ENCODE measurements at regions not wholly inside any gene's neighbourhood (a gene's known extent, or its start where the extent isn't known, plus 50 kb on each side); places are given as distances from the start of the nearest gene placed in this dataset.
"Not testable (repeated sequence)": the region's sequence is repeated elsewhere in the genome, so short reads cannot be mapped to it uniquely, and the experiment has no call there.

DNA sequence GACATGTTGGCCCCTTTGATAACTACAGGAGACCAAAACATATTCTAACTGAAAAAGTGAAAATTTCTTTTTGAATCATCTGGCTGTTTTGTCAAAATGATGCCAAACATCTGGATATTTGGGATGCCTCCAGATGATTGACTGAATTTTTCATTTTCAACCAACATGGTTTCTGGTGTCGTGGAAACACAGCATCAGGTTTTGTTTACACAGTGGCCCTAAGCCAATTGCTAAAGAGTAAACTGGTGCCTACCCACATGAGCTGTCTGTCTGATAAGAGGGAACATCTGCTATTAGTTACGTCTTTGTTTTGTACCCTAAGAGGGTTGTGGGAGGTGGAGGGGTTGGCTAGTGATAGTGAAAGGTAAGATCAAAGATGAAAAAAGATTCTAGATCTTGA is 204.8 kb downstream of the KCNK2 start:
- no peak for DNase-seq
- H3K4me3 ChIP-seq, result no peak overlapping the region

DNA sequence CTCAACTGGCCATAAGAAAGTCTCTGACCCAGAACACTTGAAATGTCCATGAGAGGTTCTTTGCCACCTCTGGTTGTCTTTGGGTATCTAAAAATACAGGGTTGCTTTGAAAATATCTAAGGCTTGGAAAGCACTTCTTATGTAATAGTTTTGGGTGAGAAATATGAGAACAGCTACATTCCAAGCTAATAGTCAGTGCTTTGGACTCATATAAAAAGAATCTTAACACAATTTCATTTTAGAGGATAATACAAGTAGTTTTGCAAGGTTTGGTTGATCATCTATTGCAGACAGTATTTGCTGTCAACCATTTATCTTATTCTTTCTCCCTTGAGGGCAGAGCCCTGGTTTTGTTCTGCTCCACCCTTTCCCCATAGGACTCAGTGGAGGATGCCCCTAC is 207.5 kb downstream of the KCNK2 start:
- peaks cover 6% of the 10 kb centered on the region for H3K9me3 ChIP-seq
- no peaks in the 10 kb centered on the region for H3K27me3 ChIP-seq
- no peak overlapping the region for H3K4me3 ChIP-seq
- DNase-seq, result no peak
- H3K36me3 ChIP-seq, result no peaks in the 10 kb centered on the region; the same call in 1 of the 2 replicates

More for the DNA sequence above, 204.8 kb downstream of the KCNK2 start:
- Histone ChIP-seq H3K36me3 (no peaks in the 10 kb centered on the region), H3K27me3 (no peaks in the 10 kb centered on the region), H3K9me3 (no peaks in the 10 kb centered on the region)

DNA sequence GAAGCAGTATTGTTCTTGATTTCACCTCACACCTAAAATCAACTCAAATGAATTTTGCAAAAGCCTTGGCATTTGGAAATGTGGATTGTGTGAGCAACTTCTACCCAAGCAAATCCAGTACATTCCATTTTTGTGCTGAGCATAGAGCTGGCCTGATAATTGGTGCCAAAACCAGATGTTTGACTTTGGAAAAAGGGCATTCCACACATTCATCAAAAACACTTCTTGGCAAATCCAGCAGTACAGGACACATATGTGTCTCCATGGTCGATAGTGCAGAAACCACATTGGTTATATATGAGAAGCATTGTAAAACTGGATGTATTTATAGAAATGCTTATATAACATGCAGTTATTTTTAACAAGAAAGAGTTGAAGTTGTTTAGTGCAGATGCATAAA is 210.4 kb downstream of the KCNK2 start:
- Histone ChIP-seq H3K4me3 (no peak overlapping the region), H3K36me3 (no peaks in the 10 kb centered on the region; the same call in 1 of the 2 replicates), H3K27me3 (no peaks in the 10 kb centered on the region), H3K9me3 (peaks cover 8% of the 10 kb centered on the region)
- DNase-seq, result no peak

DNA sequence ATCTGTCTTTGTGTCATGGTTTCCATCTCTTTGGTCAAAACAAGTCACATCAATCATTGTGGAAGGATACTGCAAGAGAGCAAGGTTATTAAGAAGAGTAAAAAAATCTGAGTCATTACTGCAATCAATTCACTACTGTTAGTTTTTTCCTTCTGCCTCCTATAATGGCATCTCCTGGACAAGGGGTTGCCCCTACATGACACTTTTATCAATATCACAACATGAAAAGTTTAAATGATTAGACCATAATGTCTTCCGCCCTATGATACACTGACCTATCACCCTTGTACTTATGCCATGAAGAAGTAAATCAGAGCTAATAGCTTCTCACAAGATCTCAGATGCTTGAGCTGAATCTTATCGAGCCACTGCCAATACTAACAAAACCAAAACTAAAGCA is 223.9 kb downstream of the KCNK2 start:
- no peak for DNase-seq
- no peaks in the 10 kb centered on the region for H3K27me3 ChIP-seq
- H3K9me3 ChIP-seq, result no peaks in the 10 kb centered on the region
- H3K4me3 ChIP-seq, result no peak overlapping the region
- no peaks in the 10 kb centered on the region for H3K36me3 ChIP-seq

DNA sequence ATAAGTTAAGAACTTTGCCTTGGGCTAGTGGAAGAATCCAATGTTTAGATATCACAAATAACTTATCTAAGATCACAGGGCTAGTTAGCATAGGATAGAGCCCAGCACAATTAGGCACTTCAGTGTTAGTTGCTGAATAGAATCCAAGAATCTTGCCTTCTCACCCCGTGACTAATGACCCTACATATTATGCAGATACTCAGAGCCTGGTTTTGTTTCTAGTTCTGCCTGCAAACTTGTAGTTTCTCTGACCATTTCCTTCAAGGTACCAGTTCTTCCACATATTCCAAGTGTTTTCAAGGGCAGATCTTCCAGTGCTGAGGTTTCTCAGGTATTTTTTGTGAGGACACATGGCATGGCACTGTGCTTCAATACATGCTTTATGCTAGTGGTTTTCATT is 239.3 kb downstream of the KCNK2 start:
- H3K4me3 ChIP-seq, result no peak overlapping the region
- H3K9me3 ChIP-seq, result peaks cover 5% of the 10 kb centered on the region
- no peak for DNase-seq
- H3K27me3 ChIP-seq, result no peaks in the 10 kb centered on the region
- no peaks in the 10 kb centered on the region for H3K36me3 ChIP-seq

DNA sequence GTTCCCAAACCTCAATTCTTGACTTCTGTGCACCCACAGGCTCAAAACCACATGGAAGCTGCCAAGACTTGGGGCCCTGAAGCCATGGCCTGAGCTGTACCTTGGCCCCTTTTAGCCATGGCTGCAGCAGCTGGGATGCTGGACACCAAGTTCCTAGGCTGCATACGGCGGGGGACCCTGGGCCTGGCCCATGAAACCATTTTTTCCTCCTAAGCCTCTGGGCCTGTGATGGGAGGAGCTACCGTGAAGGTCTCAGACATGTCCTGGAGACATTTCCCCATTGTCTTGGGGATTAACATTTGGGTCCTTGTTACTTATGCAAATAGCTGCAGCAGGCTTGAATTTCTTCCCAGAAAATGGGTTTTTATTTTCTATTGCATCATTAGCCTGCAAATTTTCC is 241.5 kb downstream of the KCNK2 start:
- not testable (repeated sequence) for H3K9me3 ChIP-seq, H3K36me3 ChIP-seq, DNase-seq, H3K4me3 ChIP-seq, H3K27me3 ChIP-seq

DNA sequence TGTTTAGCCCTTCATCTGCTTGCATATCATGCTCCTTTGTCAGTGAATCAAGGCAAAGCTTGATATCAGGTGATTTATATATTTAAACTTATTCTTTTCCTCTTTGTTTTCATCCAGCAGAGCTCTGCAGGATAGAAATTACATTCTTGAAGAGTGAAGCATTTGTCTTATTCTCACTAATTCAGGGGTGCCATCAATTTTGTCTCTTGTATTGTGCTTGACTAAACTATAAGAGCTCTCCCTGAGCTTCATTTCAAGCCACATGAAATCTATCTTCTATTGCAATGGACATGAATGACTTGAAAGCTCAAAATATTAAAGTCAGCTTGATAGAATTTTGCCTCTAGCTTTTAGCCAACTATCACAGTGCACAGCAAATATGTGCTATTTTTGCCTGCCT is 236.7 kb upstream of the KCTD3 start:
- Histone ChIP-seq H3K36me3 (no peaks in the 10 kb centered on the region), H3K27me3 (no peaks in the 10 kb centered on the region), H3K9me3 (no peaks in the 10 kb centered on the region), H3K4me3 (no peak overlapping the region)
- no peak for DNase-seq

DNA sequence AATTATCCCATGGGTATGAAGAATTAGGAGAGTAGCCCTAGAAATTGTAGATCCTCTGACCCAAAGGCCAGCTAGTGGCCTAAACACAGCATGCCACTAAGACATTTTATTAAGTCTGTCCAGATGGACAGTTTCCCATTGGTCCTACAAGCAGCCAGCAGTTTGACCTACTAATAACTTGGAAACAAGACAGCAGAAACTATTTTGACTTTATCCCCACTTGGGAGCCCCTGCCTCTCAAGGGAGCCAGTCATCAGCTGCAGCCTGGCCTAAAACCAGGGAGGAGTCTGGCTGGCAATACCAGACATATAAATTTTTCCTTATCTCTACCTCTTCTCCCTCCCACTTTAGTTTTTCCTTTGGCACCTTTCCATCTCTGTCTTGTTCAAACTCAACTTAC is 222.6 kb upstream of the KCTD3 start:
- Histone ChIP-seq H3K27me3 (no peaks in the 10 kb centered on the region), H3K36me3 (no peaks in the 10 kb centered on the region), H3K9me3 (no peaks in the 10 kb centered on the region), H3K4me3 (no peak overlapping the region)
- no peak for DNase-seq

DNA sequence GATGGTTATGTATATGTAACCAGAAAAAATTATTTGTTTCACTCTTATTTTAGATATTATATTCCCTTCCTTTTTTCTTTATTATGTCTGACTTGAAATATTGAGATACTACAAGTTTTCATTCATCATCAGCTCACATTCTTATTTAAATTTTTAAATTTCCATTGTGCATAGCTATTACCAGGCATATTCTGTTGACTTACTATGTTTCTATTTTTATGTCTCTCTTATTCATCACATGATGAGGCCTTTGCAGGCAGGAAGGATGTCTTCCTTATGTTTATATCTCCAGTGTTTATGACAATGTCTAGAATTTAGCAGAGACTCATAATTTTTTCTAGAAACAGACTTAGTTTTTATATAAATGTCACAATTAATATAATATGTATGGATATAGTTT is 221.9 kb upstream of the KCTD3 start:
- H3K27me3 ChIP-seq, result no peaks in the 10 kb centered on the region
- no peak overlapping the region for H3K4me3 ChIP-seq
- H3K36me3 ChIP-seq, result no peaks in the 10 kb centered on the region
- no peaks in the 10 kb centered on the region for H3K9me3 ChIP-seq
- no peak for DNase-seq

DNA sequence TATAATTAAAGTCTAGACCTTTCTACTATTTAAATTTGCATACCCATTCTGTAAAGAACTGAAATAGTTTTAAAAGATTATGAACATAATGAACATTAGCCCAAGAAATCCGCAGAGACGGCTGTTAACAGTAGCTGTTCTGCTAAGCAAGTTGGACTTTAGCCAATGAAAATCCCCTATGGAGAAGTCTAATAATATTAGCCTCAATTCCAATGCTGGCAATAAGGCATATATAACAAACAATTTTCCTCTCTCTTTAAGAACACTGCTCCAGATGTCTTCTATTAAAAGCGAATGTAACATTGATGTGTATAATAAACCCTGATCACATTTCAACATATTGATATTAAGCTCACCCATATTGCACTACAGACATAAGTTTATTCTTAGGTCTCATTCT is 221.3 kb upstream of the KCTD3 start:
- no peaks in the 10 kb centered on the region for H3K9me3 ChIP-seq
- no peaks in the 10 kb centered on the region for H3K36me3 ChIP-seq
- no peaks in the 10 kb centered on the region for H3K27me3 ChIP-seq
- no peak for DNase-seq
- no peak overlapping the region for H3K4me3 ChIP-seq

DNA sequence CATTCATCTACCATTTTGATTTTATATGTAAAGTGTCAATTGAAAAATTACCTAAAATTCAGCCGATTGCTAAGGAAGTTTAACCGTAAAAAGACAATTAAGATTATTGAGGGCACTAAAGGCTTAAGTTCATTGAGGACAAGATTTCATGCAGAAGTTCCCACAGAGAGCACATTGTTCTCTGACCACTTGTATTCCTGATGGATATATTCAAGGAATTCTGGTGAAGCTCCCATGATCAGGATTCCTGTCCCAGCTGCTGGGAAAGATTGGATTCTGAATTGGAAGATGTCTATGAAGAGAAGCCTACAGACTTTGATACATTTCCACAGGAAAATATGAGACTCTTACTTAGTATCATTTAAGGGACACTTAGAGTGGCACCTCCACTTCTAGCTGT is 209.2 kb upstream of the KCTD3 start:
- Histone ChIP-seq H3K36me3 (no peaks in the 10 kb centered on the region), H3K4me3 (no peak overlapping the region), H3K27me3 (no peaks in the 10 kb centered on the region), H3K9me3 (no peaks in the 10 kb centered on the region; the same call in 1 of the 2 replicates)
- no peak for DNase-seq

DNA sequence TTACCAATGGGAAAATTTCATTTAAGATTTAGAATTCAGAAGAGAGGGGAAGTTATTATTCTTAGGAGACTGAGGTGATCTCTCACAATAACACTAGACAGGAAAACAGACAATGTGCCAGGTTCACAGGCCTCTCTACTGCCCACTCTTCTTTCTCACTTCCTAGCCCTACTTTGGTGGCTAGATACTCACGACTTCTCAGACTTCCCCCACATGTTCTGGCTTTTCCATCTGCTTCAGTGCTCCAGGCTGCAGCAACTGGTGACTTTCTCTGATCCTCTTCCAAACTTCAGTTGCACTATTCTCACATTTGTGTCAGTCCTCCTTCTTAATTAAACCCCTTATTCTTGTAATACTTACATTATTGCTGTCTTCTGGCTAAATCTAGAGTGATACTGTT is 208.7 kb upstream of the KCTD3 start:
- no peak for DNase-seq
- H3K9me3 ChIP-seq, result no peaks in the 10 kb centered on the region; the same call in 1 of the 2 replicates

DNA sequence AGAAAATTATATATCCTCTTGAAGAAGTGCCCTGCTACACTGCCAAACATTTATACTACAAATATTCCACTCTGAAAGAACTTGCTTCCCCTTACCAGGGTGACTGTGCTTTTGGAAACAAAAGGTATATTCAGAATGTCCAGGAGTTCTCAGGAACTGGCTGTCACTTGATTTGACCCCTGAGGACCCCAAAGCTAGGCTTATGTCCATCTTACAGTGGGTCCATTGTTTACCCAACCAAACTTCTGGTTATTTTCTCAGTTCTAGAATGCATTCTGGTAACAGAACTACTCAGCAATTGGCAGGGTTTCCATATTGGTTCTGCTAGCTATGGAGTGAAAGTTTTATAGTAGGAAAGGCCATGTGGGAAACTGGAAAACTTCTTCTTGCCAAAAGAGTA is 207.1 kb upstream of the KCTD3 start:
- H3K4me3 ChIP-seq, result no peak overlapping the region
- H3K36me3 ChIP-seq, result no peaks in the 10 kb centered on the region
- no peaks in the 10 kb centered on the region for H3K27me3 ChIP-seq
- H3K9me3 ChIP-seq, result no peaks in the 10 kb centered on the region; the same call in 1 of the 2 replicates
- DNase-seq, result no peak

More for the DNA sequence above, 208.7 kb upstream of the KCTD3 start:
- H3K4me3 ChIP-seq, result no peak overlapping the region
- no peaks in the 10 kb centered on the region for H3K27me3 ChIP-seq
- no peaks in the 10 kb centered on the region for H3K36me3 ChIP-seq

DNA sequence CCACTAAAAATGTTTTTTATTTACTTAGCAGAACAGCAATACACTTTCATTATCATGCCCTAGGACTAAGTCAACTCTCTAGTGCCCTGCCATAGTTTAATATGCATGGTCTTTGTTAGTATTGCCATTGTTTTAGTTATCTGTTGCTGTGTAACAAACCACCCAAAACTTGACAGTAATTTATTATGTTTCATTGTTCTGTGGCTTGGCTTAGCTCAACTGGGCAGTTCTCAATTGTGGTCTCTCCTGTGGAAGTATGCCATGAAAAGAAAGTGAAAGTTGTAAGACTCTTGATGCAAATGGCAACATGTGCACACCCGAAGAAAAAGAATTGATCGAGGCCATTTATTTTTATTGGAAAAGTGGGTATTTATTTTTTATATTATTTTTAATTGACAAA is 206.3 kb upstream of the KCTD3 start:
- DNase-seq, result no peak
- no peaks in the 10 kb centered on the region for H3K36me3 ChIP-seq

DNA sequence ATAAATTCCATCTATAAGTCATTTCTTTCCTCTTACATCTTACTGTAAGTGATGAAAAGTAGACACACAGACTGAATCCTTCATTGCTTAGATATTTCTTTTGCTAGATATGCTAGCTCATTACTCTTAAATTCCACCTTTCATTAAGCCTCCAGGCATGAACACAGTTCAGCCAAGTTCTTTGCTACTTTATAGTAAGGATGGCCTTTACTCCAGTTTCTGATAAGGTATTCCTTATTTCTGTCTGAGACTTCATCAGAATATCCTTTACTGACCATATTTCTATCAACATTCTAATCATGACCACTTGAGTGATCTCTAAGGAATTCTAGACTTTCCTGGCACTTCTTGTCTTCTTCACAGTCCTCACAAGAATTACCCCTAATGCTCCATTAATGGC is 191.7 kb upstream of the KCTD3 start:
- H3K9me3 ChIP-seq, result no peaks in the 10 kb centered on the region
- no peaks in the 10 kb centered on the region for H3K36me3 ChIP-seq
- H3K4me3 ChIP-seq, result no peak overlapping the region
- no peak for DNase-seq
- H3K27me3 ChIP-seq, result no peaks in the 10 kb centered on the region

More for the DNA sequence above, 206.3 kb upstream of the KCTD3 start:
- H3K27me3 ChIP-seq, result no peaks in the 10 kb centered on the region
- no peak overlapping the region for H3K4me3 ChIP-seq
- no peaks in the 10 kb centered on the region; the same call in 1 of the 2 replicates for H3K9me3 ChIP-seq

DNA sequence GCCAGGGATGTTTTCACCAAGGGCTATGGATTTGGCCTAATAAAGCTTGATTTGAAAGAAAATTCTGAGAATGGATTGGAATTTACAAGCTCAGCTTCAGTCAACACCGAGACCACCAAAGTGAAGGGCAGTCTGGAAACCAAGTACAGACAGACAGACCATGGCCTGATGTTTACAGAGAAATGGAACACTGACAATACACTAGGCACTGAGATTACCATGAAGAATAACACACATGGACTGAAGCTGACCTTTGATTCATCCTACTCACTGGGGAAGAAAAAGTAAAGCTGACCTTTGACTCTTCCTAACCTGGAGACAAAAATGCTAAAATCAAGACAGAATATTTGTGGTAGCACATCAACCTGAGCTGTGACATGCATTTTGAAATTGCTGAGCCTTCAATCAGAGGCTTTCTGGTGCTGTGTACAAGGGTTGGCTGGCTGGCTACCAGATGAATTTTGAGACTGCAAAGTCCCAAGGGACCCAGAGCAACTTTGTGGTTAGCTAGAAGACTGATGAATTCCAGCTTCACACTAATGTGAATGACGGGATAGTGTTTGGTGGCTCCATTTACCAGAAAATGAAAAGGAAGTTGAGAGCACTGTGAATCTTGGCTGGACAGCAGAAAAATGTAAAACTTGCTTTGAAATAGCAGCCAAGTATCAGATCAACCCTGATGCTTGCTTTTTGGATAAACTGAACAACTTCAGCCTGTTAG is 190.4 kb upstream of the KCTD3 start:
- no peaks in the 10 kb centered on the region for H3K36me3 ChIP-seq
- no peak for DNase-seq
- no peaks in the 10 kb centered on the region for H3K27me3 ChIP-seq
- no peaks in the 10 kb centered on the region for H3K9me3 ChIP-seq
- no peak overlapping the region for H3K4me3 ChIP-seq

DNA sequence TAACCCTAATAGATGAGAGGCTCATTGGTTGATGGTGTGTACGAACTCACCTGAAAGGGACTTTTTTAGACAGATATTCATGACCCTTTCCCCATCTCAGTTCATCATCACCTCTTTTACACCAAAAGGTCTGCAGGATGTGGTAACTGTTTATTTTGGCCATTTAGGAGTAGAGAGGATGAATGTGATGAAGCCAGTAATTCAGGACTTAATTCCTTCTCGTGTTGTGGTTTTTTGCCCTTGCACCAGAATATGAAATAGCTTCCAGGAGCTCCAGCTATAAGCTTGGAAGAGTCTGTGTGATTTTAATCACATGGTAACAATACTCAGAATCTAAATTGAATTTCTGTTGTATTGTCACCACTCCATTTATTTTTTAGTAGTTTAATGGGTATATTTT is 189.4 kb upstream of the KCTD3 start:
- Histone ChIP-seq H3K9me3 (no peaks in the 10 kb centered on the region), H3K27me3 (no peaks in the 10 kb centered on the region), H3K36me3 (no peaks in the 10 kb centered on the region), H3K4me3 (no peak overlapping the region)
- no peak for DNase-seq

DNA sequence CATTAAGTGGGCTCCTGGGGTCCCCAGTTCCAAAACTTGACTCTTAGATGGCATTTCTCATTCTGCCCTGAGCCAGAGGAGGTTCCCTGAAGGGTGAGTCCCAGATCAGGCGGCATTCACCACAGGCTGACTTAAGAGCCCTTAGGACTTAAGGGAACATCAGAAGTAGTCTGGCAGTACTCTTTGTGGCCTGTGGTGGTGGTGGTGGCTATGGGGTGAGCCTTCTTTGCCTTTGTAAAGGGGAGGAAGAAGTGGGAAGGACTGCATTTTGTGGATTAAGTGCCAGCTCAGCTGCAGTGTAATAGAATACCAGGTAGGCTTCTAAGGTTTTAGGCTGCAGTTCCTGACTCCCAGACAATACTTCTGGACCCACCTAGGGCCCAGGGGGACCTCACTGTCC is 186.5 kb upstream of the KCTD3 start:
- no peaks in the 10 kb centered on the region for H3K36me3 ChIP-seq
- no peaks in the 10 kb centered on the region for H3K27me3 ChIP-seq
- H3K9me3 ChIP-seq, result no peaks in the 10 kb centered on the region
- no peak for DNase-seq
- no peak overlapping the region for H3K4me3 ChIP-seq

DNA sequence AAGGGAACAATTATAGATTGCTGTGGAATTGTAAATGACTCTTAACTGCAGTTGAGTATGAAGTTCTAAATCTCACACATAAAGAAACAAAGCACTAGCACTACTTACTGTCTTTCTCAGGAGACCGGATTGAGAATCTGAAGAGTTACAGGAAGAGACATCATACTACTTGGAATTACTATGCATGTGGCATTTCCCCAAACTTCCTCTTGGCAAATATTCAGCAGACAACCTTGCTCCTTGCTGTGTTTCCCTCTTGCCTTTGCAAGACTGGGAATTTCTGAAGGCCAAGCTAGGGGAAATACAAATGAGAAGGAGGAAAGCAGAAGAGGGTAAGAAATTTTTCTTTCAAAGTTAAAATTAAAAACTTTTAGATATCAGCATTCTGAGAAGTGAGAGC is 173.6 kb upstream of the KCTD3 start:
- Histone ChIP-seq H3K4me3 (no peak overlapping the region), H3K9me3 (no peaks in the 10 kb centered on the region), H3K36me3 (no peaks in the 10 kb centered on the region), H3K27me3 (no peaks in the 10 kb centered on the region)
- no peak for DNase-seq
